ENCODE measurements at regions not wholly inside any gene's neighbourhood (a gene's known extent, or its start where the extent isn't known, plus 50 kb on each side); places are given as distances from the start of the nearest gene placed in this dataset.

DNA sequence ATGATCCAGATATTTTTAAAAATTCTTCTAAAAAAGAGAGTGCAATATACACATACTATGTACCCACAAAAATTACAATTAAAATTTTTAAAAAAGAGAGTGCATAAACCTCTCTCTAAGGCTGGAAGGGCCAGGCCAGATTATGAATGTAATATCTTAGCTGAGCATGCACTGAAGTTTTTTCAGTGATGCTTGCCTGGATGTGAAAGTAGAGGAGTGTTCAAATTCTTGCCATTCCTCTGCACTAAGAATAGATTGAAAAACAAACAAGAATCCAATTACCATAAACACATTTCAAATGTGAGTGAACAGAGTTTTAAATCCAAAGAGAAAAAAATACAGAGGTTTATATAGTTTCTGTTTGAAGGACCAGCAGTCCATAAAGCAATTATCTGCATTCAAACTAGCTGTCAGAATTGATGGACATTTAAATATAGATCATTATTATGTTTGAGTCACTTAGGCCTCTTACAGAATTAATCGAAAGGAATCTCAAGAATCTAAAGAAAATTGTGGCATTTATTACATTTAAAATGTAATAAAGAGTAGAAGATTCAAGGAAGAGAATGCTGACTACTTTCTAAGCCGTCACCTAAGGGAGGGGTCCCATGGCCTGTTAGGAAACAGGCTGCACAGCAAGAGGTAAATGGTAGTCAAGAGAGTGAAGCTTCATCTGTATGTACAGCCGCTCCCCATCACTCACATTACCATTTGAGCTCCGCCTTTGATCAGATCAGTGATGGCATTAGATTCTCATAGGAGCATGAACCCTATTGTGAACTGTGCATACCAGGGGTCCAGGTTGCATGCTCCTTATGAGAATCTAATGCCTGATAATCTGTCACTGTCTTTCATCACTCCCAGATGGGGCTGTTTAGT lies 159.3 kb upstream of the MDFIC2 start:
- Histone ChIP-seq H3K36me3 (ENCODE audit: low read length) (no peaks in the 10 kb centered on the region), H3K27me3 (ENCODE audit: low read length) (no peaks in the 10 kb centered on the region), H4K20me1 (ENCODE audit: low read depth, low read length) (no peaks in the 10 kb centered on the region), H3K9me2 (replicated peaks; ENCODE audit: insufficient read depth, low read length) (no peaks in the 10 kb centered on the region), H3K4me3 (ENCODE audit: insufficient read depth, low read length, poor library complexity, severe bottlenecking) (no peak overlapping the region), H3K79me2 (ENCODE audit: insufficient read depth, low read length) (no peaks in the 10 kb centered on the region), H3K4me2 (ENCODE audit: low read depth, low read length, poor library complexity, severe bottlenecking) (no peak overlapping the region), H3F3A (ENCODE audit: insufficient read depth) (no peaks in the 10 kb centered on the region), H3K9me3 (ENCODE audit: insufficient read depth, low read length) (no peaks in the 10 kb centered on the region), H2AFZ (ENCODE audit: low read depth, low read length, severe bottlenecking) (no peak overlapping the region), H3K27ac (ENCODE audit: low read depth, low read length) (no peak overlapping the region), H3K9ac (ENCODE audit: low read length) (no peak overlapping the region)
- TF ChIP-seq CTCF (IDR thresholded peaks at IDR 0.05; ENCODE audit: insufficient read depth, low read length, poor library complexity, severe bottlenecking) (no peak), EZH2phosphoT487 (conservative IDR thresholded peaks at IDR 0.05; ENCODE audit: low read length) (no peak)

DNA sequence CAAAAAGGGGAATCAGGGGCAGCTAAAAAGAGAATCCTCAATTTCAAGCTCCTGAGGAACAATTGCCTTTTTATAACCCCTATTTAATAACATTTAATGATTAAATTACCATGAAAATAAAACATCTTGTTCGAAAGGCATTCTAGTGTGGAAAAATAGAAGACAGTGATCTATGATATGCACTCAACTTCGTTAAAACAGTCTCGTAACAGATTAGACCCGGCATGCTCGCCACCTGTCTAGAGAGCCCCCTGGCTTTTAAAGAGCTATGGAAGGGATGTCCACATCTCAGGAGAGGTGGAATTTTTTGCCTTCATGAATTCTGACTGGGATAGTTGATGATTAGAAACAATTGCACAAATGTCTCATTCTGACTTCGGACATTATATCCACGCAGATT lies 153.7 kb upstream of the MDFIC2 start:
- no peak overlapping the region for H3K4me2 ChIP-seq (ENCODE audit: low read depth, low read length, poor library complexity, severe bottlenecking)

DNA sequence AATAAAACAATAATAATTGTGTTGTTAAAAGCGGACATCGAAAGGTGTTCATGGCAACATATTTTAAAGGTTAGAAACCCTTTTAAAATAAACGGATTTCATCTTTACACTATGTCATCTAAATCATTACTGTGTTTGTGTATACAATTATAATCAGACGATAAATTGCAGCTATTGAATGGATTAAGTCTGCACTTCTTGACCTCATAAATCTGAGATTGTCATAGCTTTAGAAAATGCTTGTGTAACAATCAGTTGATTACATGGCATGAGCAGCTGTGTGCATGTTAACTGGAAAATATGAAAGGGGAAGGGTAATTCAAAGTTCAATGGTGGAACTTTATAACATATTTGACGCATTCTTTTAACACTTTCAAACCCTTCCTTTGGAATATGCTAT lies 152.4 kb upstream of the MDFIC2 start:
- H4K20me1 ChIP-seq (ENCODE audit: low read depth, low read length), result no peaks in the 10 kb centered on the region
- no peaks in the 10 kb centered on the region for H3K27me3 ChIP-seq (ENCODE audit: low read length)
- H3K9me2 ChIP-seq (replicated peaks; ENCODE audit: insufficient read depth, low read length), result no peaks in the 10 kb centered on the region
- H3K27ac ChIP-seq (ENCODE audit: low read depth, low read length), result no peak overlapping the region
- H3K9ac ChIP-seq (ENCODE audit: low read length), result no peak overlapping the region
- no peak for TF ChIP-seq EZH2phosphoT487 (conservative IDR thresholded peaks at IDR 0.05; ENCODE audit: low read length)
- TF ChIP-seq CTCF (IDR thresholded peaks at IDR 0.05; ENCODE audit: insufficient read depth, low read length, poor library complexity, severe bottlenecking), result no peak
- no peaks in the 10 kb centered on the region for H3K36me3 ChIP-seq (ENCODE audit: low read length)
- H3F3A ChIP-seq (ENCODE audit: insufficient read depth), result no peaks in the 10 kb centered on the region
- H3K4me2 ChIP-seq (ENCODE audit: low read depth, low read length, poor library complexity, severe bottlenecking), result no peak overlapping the region
- H2AFZ ChIP-seq (ENCODE audit: low read depth, low read length, severe bottlenecking), result no peak overlapping the region
- no peak overlapping the region for H3K4me3 ChIP-seq (ENCODE audit: insufficient read depth, low read length, poor library complexity, severe bottlenecking)
- no peaks in the 10 kb centered on the region for H3K9me3 ChIP-seq (ENCODE audit: insufficient read depth, low read length)
- no peaks in the 10 kb centered on the region for H3K79me2 ChIP-seq (ENCODE audit: insufficient read depth, low read length)

More for the DNA sequence above, 153.7 kb upstream of the MDFIC2 start:
- no peak overlapping the region for H2AFZ ChIP-seq (ENCODE audit: low read depth, low read length, severe bottlenecking)
- H3K4me3 ChIP-seq (ENCODE audit: insufficient read depth, low read length, poor library complexity, severe bottlenecking), result no peak overlapping the region
- no peak overlapping the region for H3K9ac ChIP-seq (ENCODE audit: low read length)
- H3K27ac ChIP-seq (ENCODE audit: low read depth, low read length), result no peak overlapping the region
- no peaks in the 10 kb centered on the region for H3K27me3 ChIP-seq (ENCODE audit: low read length)
- TF ChIP-seq CTCF (IDR thresholded peaks at IDR 0.05; ENCODE audit: insufficient read depth, low read length, poor library complexity, severe bottlenecking), result no peak
- TF ChIP-seq EZH2phosphoT487 (conservative IDR thresholded peaks at IDR 0.05; ENCODE audit: low read length), result no peak
- H3K79me2 ChIP-seq (ENCODE audit: insufficient read depth, low read length), result no peaks in the 10 kb centered on the region
- no peaks in the 10 kb centered on the region for H3K9me2 ChIP-seq (replicated peaks; ENCODE audit: insufficient read depth, low read length)
- H3F3A ChIP-seq (ENCODE audit: insufficient read depth), result no peaks in the 10 kb centered on the region
- no peaks in the 10 kb centered on the region for H3K9me3 ChIP-seq (ENCODE audit: insufficient read depth, low read length)
- H3K36me3 ChIP-seq (ENCODE audit: low read length), result no peaks in the 10 kb centered on the region
- no peaks in the 10 kb centered on the region for H4K20me1 ChIP-seq (ENCODE audit: low read depth, low read length)

All from SU-DHL-6 (cell line).